Neural cell (in vitro differentiated cells): ENCODE measurements at regions not wholly inside any gene's neighbourhood (a gene's known extent, or its start where the extent isn't known, plus 50 kb on each side); places are given as distances from the start of the nearest gene placed in this dataset.

Experiments
- H2AFZ ChIP-seq: fragments of 200-600, 300-800 bp; sonication (generic), shearing (Covaris generic); 2 replicates; pipeline ENCODE4 v1.6.0; 2014; ENCODE audit warnings: low read depth, mild to moderate bottlenecking, antibody characterized with exemption, low read length, moderate library complexity
- H3F3A ChIP-seq: fragments of 200-600 bp; shearing (Covaris generic); 2 replicates; pipeline ENCODE4 v1.6.1; 2016; ENCODE audit warnings: mild to moderate bottlenecking, moderate library complexity, mixed read lengths, antibody characterized with exemption, low read length; ENCODE audit not compliant: insufficient read depth, poor library complexity, severe bottlenecking
- H3K27ac ChIP-seq: fragments of 200-600, 300-800 bp; sonication (generic), shearing (Covaris generic); 2 replicates; pipeline ENCODE4 v1.5.1; 2014; ENCODE audit warnings: mild to moderate bottlenecking, low read length, moderate library complexity
- H3K27me3 ChIP-seq: fragments of 300-800, 200-600 bp; sonication (generic), shearing (Covaris generic); 2 replicates; pipeline ENCODE4 v1.6.0; 2014; ENCODE audit warnings: mild to moderate bottlenecking, low read depth, low read length, moderate library complexity; ENCODE audit not compliant: insufficient read depth
- H3K36me3 ChIP-seq: fragments of 300-800, 200-600 bp; sonication (generic), shearing (Covaris generic); 2 replicates; pipeline ENCODE4 v1.5.1; 2014; ENCODE audit warnings: mild to moderate bottlenecking, antibody characterized with exemption, low read length, moderate library complexity; ENCODE audit not compliant: insufficient read depth
- H3K4me2 ChIP-seq: fragments of 300-800, 200-600 bp; sonication (generic), shearing (Covaris generic); 2 replicates; pipeline ENCODE4 v1.6.0; 2014; ENCODE audit warnings: mild to moderate bottlenecking, low read length
- H3K4me3 ChIP-seq: fragments of 300-800, 200-600 bp; sonication (generic), shearing (Covaris generic); 2 replicates; pipeline ENCODE4 v1.5.1; 2014; ENCODE audit warnings: mild to moderate bottlenecking, low read length, moderate library complexity
- H3K79me2 ChIP-seq: fragments of 200-600 bp; shearing (Covaris generic); replicated peaks from 2 replicates; pipeline ENCODE4 v1.6.0; 2014; ENCODE audit warnings: mild to moderate bottlenecking, low read length, moderate library complexity; ENCODE audit not compliant: insufficient read depth
- H3K9ac ChIP-seq: fragments of 300-800, 200-600 bp; sonication (generic), shearing (Covaris generic); 2 replicates; pipeline ENCODE4 v1.6.1; 2016; ENCODE audit warnings: mild to moderate bottlenecking, low read length, mixed read lengths
- H3K9me2 ChIP-seq: fragments of 200-600 bp; shearing (Covaris generic); 2 replicates; pipeline ENCODE4 v1.6.1; 2016; ENCODE audit warnings: mild to moderate bottlenecking, low read length, mixed read lengths; ENCODE audit not compliant: insufficient read depth
- H3K9me3 ChIP-seq: fragments of 200-600, 300-800 bp; sonication (generic), shearing (Covaris generic); 2 replicates; pipeline ENCODE4 v1.6.1; 2016; ENCODE audit warnings: mild to moderate bottlenecking, mixed run types, low read length, moderate library complexity, mixed read lengths
- H4K20me1 ChIP-seq: fragments of 200-600 bp; shearing (Covaris generic); 2 replicates; pipeline ENCODE4 v1.6.1; 2016; ENCODE audit warnings: mild to moderate bottlenecking, mixed run types; ENCODE audit not compliant: insufficient read depth
- CTCF ChIP-seq: fragments of 450-650 bp; IDR thresholded peaks from 2 replicates; pipeline ENCODE4 v1.5.1; 2014; ENCODE audit warnings: antibody characterized with exemption, mild to moderate bottlenecking, moderate library complexity; ENCODE audit not compliant: poor library complexity, severe bottlenecking
- EP300 ChIP-seq: fragments of 450-650 bp; conservative IDR thresholded peaks from 2 replicates; pipeline ENCODE4 v1.6.1; 2014; ENCODE audit warnings: antibody characterized with exemption, mild to moderate bottlenecking, moderate library complexity; ENCODE audit not compliant: poor library complexity, severe bottlenecking
- EZH2 ChIP-seq: fragments of 200-600, 300-800 bp; shearing (Covaris generic), sonication (generic); IDR thresholded peaks from 2 replicates; pipeline ENCODE4 v1.6.1; 2014; ENCODE audit warnings: antibody characterized with exemption, low read length, borderline replicate concordance, mild to moderate bottlenecking; ENCODE audit not compliant: insufficient read depth, poor library complexity, severe bottlenecking
- MXI1 ChIP-seq: fragments of 450-650 bp; conservative IDR thresholded peaks from 2 replicates; pipeline ENCODE4 v1.6.1; 2014; ENCODE audit warnings: antibody characterized with exemption, mild to moderate bottlenecking; ENCODE audit not compliant: poor library complexity, severe bottlenecking
- POLR2AphosphoS5 ChIP-seq: IDR thresholded peaks from 2 replicates; pipeline ENCODE4 v1.6.1; 2012
- RAD21 ChIP-seq: fragments of 450-650 bp; conservative IDR thresholded peaks from 2 replicates; pipeline ENCODE4 v1.6.1; 2014; ENCODE audit warnings: antibody characterized with exemption, mild to moderate bottlenecking, moderate library complexity
- REST ChIP-seq: IDR thresholded peaks from 2 replicates; pipeline ENCODE4 v1.6.1; 2012; ENCODE audit warnings: borderline replicate concordance
- SMC3 ChIP-seq: fragments of 450-650 bp; conservative IDR thresholded peaks from 2 replicates; pipeline ENCODE4 v1.6.1; 2014; ENCODE audit warnings: antibody characterized with exemption, mild to moderate bottlenecking, moderate library complexity; ENCODE audit not compliant: poor library complexity
- TAF1 ChIP-seq: IDR thresholded peaks from 2 replicates; pipeline ENCODE4 v1.6.1; 2012; ENCODE audit warnings: low read depth

GRCh38 chr10:36345175-36345533 lies 703.1 kb upstream of the FZD8 start:
- no peaks in the 10 kb centered on the region for H4K20me1 ChIP-seq
- H3K9ac ChIP-seq = no peak overlapping the region
- no peak overlapping the region for H3K4me2 ChIP-seq
- no peaks in the 10 kb centered on the region for H3K27me3 ChIP-seq
- no peak overlapping the region for H3K27ac ChIP-seq
- no peaks in the 10 kb centered on the region for H3K9me2 ChIP-seq
- H3K79me2 ChIP-seq = no peaks in the 10 kb centered on the region
- H3F3A ChIP-seq = no peaks in the 10 kb centered on the region
- no peaks in the 10 kb centered on the region for H3K9me3 ChIP-seq
- no peak for TF ChIP-seq SMC3
- TF ChIP-seq CTCF = no peak
- TF ChIP-seq REST = no peak
- TF ChIP-seq EZH2 = no peak
- no peak for TF ChIP-seq RAD21
- no peak for TF ChIP-seq MXI1
- no peak for TF ChIP-seq POLR2AphosphoS5
- TF ChIP-seq TAF1 = no peak
- no peak for TF ChIP-seq EP300
- H3K36me3 ChIP-seq = no peaks in the 10 kb centered on the region
- H2AFZ ChIP-seq = no peak overlapping the region
- H3K4me3 ChIP-seq = no peak overlapping the region

DNA sequence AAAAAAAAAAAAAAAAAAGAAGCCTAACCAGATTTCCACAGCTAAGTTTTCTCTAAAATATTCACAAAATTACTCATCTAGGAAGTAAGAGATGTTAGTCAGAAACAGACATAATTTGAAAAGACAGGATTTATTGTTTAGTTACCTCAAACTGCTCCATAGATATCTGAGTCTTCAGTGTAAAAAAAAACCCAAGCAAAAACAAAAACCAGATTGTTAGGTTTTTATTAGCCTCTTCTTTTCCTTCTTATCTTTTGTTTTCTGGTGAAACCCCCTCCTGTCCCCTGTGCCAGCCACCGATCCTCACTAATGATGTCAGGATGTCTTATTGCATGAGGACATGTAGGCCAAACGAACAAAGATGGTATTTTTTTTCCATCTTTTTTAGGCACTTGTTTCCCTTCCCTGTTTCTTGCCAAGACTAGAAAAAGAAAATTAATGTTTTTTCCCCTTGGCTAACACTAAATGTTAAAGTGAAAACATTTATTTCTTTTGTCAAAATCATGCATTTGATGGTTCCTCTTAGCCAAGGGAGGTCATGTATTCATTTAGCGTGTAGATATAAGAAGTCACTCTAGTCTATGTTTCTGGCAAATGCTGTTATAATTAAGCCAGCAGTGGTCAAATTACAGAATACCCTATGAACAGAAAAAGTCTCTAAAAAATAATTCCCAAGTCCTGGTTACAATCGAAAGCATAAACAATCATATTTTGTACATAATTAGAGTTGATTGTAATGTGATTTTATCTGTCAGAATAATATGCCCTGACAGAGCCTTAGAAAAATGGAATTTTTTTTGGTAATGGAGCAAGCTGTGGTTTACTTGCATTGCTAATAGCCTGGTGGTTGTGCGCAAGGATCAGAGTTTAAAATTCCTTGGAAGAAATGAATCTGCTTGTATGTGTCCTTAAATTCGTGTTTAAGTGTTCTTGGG lies 702.4 kb upstream of the FZD8 start:
- H3K27me3 ChIP-seq = no peaks in the 10 kb centered on the region
- H3K27ac ChIP-seq = no peak overlapping the region
- H3F3A ChIP-seq = no peaks in the 10 kb centered on the region
- H3K79me2 ChIP-seq = no peaks in the 10 kb centered on the region
- no peak overlapping the region for H3K4me3 ChIP-seq
- H3K9me2 ChIP-seq = no peaks in the 10 kb centered on the region
- H2AFZ ChIP-seq = no peak overlapping the region
- no peak overlapping the region for H3K9ac ChIP-seq
- no peaks in the 10 kb centered on the region for H3K36me3 ChIP-seq
- TF ChIP-seq REST = no peak
- no peak for TF ChIP-seq EP300
- TF ChIP-seq MXI1 = no peak
- no peak for TF ChIP-seq TAF1
- TF ChIP-seq POLR2AphosphoS5 = no peak
- no peak for TF ChIP-seq RAD21
- TF ChIP-seq EZH2 = no peak
- TF ChIP-seq SMC3 = no peak
- no peak for TF ChIP-seq CTCF
- no peaks in the 10 kb centered on the region for H3K9me3 ChIP-seq
- H3K4me2 ChIP-seq = no peak overlapping the region
- H4K20me1 ChIP-seq = no peaks in the 10 kb centered on the region
